Inferior parietal cortex (tissue), 1 donor: ENCODE measurements at regions not wholly inside any gene's neighbourhood (a gene's known extent, or its start where the extent isn't known, plus 50 kb on each side); places are given as distances from the start of the nearest gene placed in this dataset.
"Not testable (repeated sequence)": the region's sequence is repeated elsewhere in the genome, so short reads cannot be mapped to it uniquely, and the experiment has no call there.

Experiments
- DNase-seq: peaks from one replicate; pipeline ENCODE4 v3.0.0-alpha.2; 2016; ENCODE audit errors: extremely low spot score

- no peak for DNase-seq
Observed at GRCh38 chr6:68059899-68060298, 575.2 kb upstream of the ADGRB3 start.

- DNase-seq = no peak
Observed at GRCh38 chr6:68059261-68059660, 575.8 kb upstream of the ADGRB3 start.

DNA sequence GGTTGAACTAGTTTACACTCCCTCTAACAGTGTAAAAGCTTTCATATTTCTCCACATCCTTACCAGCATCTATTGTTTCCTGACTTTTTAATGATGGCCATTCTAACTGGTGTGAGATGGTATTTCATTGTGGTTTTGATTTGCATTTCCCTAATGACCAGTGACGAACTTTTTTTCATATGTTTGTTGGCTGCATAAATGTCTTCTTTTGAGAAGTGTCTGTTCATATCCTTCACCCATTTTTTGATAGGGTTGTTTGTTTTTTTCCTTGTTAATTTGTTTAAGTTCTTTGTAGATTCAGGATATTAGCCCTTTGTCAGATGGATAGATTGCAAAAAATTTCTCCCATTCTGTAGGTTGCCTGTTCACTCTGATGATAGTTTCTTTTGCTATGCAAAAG is 578.5 kb upstream of the ADGRB3 start:
- not testable (repeated sequence) for DNase-seq

DNA sequence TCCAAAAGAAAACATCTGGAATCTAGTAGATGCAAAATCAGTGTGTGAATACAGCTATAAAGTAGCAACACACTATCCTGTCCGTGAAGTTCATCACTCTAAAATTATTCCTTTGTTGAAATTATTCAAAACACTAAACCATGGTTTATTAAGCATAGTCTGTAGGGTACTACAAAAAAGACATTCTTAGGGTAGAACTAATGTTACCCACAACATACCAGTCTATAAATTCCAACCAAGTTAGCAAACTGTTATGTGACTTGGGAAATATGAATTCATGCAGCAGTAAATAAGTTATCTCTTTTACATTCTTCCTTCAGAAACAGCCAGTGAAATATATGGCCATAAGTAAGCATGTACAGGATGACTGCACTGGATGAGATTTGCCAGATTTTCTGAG is 580.3 kb upstream of the ADGRB3 start:
- no peak for DNase-seq

- no peak for DNase-seq
Observed at GRCh38 chr6:68053805-68054373, 581.2 kb upstream of the ADGRB3 start.

DNA sequence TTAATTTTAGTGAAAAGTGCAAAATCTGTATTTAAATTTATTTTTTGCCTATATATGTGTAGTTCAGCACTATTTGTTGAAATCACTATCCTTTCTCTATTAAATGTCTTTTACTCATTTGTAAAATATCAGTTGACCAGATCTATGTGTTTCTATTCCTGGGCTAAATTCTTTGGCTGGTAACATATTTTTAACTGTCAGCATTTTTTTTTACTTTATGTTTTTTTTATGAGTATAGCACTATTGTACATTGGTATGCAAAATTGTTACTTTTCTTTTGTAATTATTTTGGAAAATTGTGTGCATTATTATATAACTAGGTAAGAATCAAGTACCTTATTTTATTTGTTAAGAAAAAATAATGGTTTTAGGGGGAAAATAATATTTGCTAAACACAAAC is 582.8 kb upstream of the ADGRB3 start:
- no peak for DNase-seq

DNA sequence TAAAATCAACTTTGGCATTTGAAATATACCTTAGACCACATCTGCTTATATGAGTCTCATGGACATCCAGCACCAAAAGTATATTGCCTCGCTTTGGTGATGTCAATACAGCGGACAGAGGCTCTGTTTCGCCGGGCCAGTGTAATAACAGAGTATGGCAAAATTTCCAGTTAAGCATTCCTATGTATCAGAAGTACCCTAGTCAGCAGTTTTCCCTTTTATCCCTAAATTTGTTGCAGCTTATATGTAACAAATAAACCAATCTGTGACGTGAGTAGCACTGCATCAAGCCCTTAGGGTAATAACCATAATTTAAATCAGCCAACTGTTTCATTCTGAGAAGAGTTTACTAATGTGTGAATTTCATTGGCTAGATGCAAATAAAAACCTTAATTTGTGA is 585.5 kb upstream of the ADGRB3 start:
- no peak for DNase-seq

GRCh38 chr6:68046756-68047155 is 588.3 kb upstream of the ADGRB3 start:
- no peak for DNase-seq

DNA sequence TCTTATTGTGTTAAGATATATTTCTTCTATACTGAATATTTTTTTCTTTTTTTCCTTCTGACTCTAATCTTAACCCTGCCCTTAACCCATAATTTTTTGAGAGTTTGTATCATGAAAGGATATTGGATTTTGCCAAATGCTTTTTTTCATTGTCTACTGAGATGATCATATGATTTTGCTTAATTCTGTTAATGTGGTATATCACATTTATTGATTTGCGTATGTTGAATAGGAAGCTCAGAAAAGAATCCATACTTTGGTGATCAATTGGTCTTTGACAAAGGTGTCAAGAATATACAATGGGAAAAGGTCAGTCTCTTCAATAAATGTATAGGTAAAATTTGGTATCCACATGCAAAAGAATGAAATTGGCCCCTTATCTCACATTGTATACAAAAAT is 588.8 kb upstream of the ADGRB3 start:
- DNase-seq = no peak

DNA sequence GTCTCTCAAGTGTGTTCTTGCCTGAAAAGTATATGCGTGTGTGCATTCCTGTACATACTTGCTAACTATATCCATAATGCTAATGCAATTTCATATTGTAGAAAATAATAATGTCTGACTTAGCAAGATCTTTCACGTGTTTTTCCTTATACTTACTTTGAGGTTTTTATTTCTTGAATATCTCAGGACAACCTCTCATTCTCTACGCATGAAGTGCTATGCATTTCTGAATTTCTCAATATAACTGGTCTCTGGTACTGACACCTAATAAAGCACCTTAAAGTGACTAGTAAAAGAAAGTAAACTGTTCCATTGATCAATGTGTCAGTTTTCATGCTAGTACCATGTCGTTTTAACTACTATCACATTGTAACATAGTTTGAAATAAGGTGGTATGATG is 589.9 kb upstream of the ADGRB3 start:
- DNase-seq = no peak

- no peak for DNase-seq
Observed at GRCh38 chr6:68044264-68044663, 590.8 kb upstream of the ADGRB3 start.

DNA sequence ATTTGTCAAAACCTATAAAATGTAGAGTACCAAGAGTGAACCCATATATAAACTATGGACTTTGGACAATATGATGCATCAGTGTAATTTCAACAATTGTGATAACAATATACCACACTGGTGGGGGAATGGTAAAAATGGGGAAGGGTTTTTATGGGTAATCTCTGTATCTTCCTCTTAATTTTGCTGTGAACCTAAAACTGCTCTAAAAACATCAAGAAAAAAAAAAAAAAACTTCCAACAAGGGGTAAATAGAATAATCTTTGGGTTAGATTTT is 592.0 kb upstream of the ADGRB3 start:
- DNase-seq = no peak

GRCh38 chr6:68042339-68043121 is 592.6 kb upstream of the ADGRB3 start:
- DNase-seq = no peak

GRCh38 chr6:68040780-68041179 is 594.3 kb upstream of the ADGRB3 start:
- DNase-seq = no peak

- DNase-seq = no peak
Observed at GRCh38 chr6:68040312-68040778, 594.7 kb upstream of the ADGRB3 start.

- DNase-seq = no peak
Observed at GRCh38 chr6:68039641-68040311, 595.3 kb upstream of the ADGRB3 start.

DNA sequence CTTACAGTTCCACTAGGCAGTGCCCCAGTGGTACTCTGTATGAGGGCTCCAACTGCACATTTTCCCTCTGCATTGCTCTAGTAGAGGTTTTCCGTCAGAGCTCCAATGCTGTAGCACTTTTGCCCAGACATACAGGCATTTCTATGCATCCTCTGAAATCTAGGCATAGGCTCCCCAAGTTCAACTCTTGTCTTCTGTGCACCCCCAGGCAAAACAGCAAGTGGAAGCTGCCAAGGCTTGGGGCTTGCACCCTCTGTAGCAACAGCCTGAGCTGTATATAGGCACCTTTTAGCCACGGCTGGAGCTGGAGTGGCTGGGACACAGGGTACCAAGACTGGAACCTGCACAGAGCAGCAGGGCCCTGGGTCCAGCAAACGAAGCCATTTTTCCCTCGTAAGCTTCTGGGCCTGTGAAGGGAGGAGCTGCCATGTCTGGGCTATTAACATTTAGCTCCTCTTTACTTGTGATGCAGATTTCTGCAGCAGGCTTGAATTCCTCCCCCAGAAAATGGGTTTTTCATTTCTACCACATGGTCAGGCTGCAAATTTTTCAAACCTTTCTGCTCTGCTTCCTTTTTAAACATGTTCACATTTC is 596.2 kb upstream of the ADGRB3 start:
- DNase-seq = no peak

DNA sequence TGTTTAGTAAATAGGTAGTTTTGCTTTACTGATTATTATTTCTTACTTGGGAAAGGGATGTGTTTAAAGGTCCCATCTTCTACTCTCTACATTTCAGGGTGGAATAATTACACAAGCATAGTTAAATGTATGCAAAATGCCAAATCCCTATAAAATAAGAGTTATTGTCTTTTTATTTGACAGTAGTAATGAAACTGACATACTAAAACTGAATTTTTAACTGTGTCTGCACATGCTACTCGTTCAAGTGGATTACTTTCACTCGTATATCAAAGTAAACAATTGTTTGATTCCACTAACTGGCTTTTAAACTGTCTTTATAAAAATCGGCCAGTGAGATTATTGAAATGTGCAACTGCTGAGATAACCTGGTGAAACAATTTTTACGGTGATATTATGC is 602.9 kb upstream of the ADGRB3 start:
- DNase-seq = no peak

- no peak for DNase-seq
Observed at GRCh38 chr6:68031054-68031453, 604.0 kb upstream of the ADGRB3 start.

DNA sequence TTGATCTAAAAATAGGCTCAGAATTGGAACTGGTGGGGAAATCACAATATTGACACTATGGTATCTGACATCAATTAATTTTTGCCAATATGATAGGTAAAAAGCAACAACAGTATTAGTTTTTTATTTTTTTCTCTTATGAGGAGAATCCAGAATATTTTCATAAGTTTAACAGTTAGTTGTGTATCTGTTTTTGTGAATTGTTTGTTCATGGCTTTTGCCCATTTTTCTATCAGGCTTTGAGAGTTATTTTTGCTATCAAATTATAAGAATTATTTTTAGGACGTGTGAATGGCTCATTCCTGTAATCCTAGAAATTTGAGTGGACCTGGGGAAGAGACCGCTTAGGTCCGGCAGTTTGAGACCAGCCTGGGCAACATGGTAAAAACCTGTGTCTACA is 608.6 kb upstream of the ADGRB3 start:
- no peak for DNase-seq

- DNase-seq = no peak
Observed at GRCh38 chr6:68025764-68026163, 609.3 kb upstream of the ADGRB3 start.

- no peak for DNase-seq
Observed at GRCh38 chr6:68024570-68025269, 610.4 kb upstream of the ADGRB3 start.
